Fibroblast of lung (primary cell): ENCODE measurements at regions not wholly inside any gene's neighbourhood (a gene's known extent, or its start where the extent isn't known, plus 50 kb on each side); places are given as distances from the start of the nearest gene placed in this dataset.

ENCODE experiments used
- CTCF ChIP-seq, 2 donors: IDR thresholded peaks in 1 of 2; conservative IDR thresholded peaks in 1 of 2; 1 replicate in 1 of 2; 2 replicates in 1 of 2; pipeline ENCODE4 v1.5.1; 2011 to 2012; ENCODE audit warnings: low read length in 2 of 2, control low read depth in 1 of 2, inconsistent platforms in 1 of 2, low read depth in 1 of 2, mild to moderate bottlenecking in 1 of 2
- EZH2 ChIP-seq: IDR thresholded peaks from 2 replicates; pipeline ENCODE4 v1.5.1; 2012; ENCODE audit warnings: low read length, control low read depth, mild to moderate bottlenecking; ENCODE audit errors: missing control alignments

GRCh38 chr12:126581655-126582054 lies 1516.4 kb downstream of the AACS start:
- TF ChIP-seq CTCF (conservative IDR thresholded peaks at IDR 0.05 in 1 of 2, IDR thresholded peaks at IDR 0.05 in 1 of 2; ENCODE audit: low read depth in 1 of 2, low read length in 2 of 2) (no peak), EZH2 (no peak)
